ENCODE measurements at regions not wholly inside any gene's neighbourhood (a gene's known extent, or its start where the extent isn't known, plus 50 kb on each side); places are given as distances from the start of the nearest gene placed in this dataset.

GRCh38 chr12:124122722-124123121, 149.7 kb downstream of the ZNF664 start:
- H4K5ac ChIP-seq (ENCODE audit: insufficient read length, low read depth, low read length): no peak overlapping the region
- H2BK120ac ChIP-seq (replicated peaks; ENCODE audit: low read depth, low read length): peak overlapping the region; percentile 58
- no peaks in the 10 kb centered on the region for H3K9me3 ChIP-seq (ENCODE audit: insufficient read depth in 2 of 2, low read depth in 1 of 2, low read length in 1 of 2)
- H3K4me3 ChIP-seq (ENCODE audit: extremely low read depth in 1 of 4, insufficient read depth in 2 of 4, low read depth in 3 of 4, low read length in 4 of 4): no peak overlapping the region
- no peak overlapping the region for H2BK5ac ChIP-seq (ENCODE audit: low read depth, low read length)
- no peak overlapping the region for H4K8ac ChIP-seq (ENCODE audit: extremely low read depth, insufficient read depth, low read length)
- no peaks in the 10 kb centered on the region for H3K23me2 ChIP-seq (ENCODE audit: low read depth, low read length)
- no peak overlapping the region for H3K9ac ChIP-seq (replicated peaks in 1 of 4; ENCODE audit: extremely low read depth in 1 of 4, low read depth in 3 of 4, low read length in 3 of 4)
- H3K4me1 ChIP-seq (replicated peaks in 1 of 4; ENCODE audit: control insufficient read depth in 3 of 4, insufficient read depth in 4 of 4, low read length in 3 of 4): peaks cover 0 to 8% (median 0%) of the 10 kb centered on the region in 4 experiments; a peak in 3 of 7 replicates
- H4K91ac ChIP-seq (replicated peaks; ENCODE audit: insufficient read length, low read length): no peak overlapping the region
- no peak overlapping the region for H2AK5ac ChIP-seq (ENCODE audit: low read depth, low read length)
- H3K4me2 ChIP-seq (ENCODE audit: insufficient read depth in 1 of 2, low read depth in 2 of 2, low read length in 2 of 2): no peak overlapping the region
- H3K23ac ChIP-seq (ENCODE audit: insufficient read length): no peak overlapping the region
- DNase-seq (ENCODE audit: low read depth in 1 of 2, low spot score in 2 of 2) (no peak), FAIRE-seq (no peak)
- WGBS, 2 experiments (ENCODE audit: extremely low coverage in 1 of 2, insufficient coverage in 1 of 2, insufficient read length in 1 of 2, insufficient replicate concordance in 2 of 2, low coverage in 1 of 2, low lambda C conversion rate in 2 of 2, missing lambda C conversion rate in 1 of 2): 91% methylated on average over 9 of the region's 9 CpGs; no CpG with 5 or more reads in 1 of the 2 experiments
- H3K4ac ChIP-seq (replicated peaks; ENCODE audit: insufficient read length, low read depth, low read length): no peak overlapping the region
- no peaks in the 10 kb centered on the region for H4K20me1 ChIP-seq (replicated peaks in 1 of 2; ENCODE audit: control insufficient read depth in 1 of 2, insufficient read depth in 2 of 2, low read length in 2 of 2)
- no peaks in the 10 kb centered on the region; a peak in 1 of 8 replicates for H3K36me3 ChIP-seq (ENCODE audit: control insufficient read depth in 2 of 4, insufficient read depth in 4 of 4, low read length in 3 of 4)
- H2AFZ ChIP-seq (ENCODE audit: low read length): no peak overlapping the region
- H2BK20ac ChIP-seq (ENCODE audit: low read length): peak overlapping the region; percentile 61; the same call in 1 of the 2 replicates
- H3K14ac ChIP-seq (ENCODE audit: insufficient read length): no peak overlapping the region
- 0 out of 2 replicates have a peak overlapping the region, but pooled peaks have one; percentile 87 for H2BK12ac ChIP-seq (ENCODE audit: low read depth, low read length)
- H2BK15ac ChIP-seq (ENCODE audit: low read length): 0 out of 2 replicates have a peak overlapping the region, but pooled peaks have one; percentile 46
- no peaks in the 10 kb centered on the region for H3K79me1 ChIP-seq (ENCODE audit: low read depth, low read length)
- H3K27me3 ChIP-seq (replicated peaks in 1 of 4; ENCODE audit: control insufficient read depth in 3 of 4, extremely low read depth in 1 of 4, insufficient read depth in 3 of 4, low read length in 3 of 4): no peaks in the 10 kb centered on the region; a peak in 1 of 7 replicates
- no peak overlapping the region for H3K27ac ChIP-seq (ENCODE audit: low read depth, low read length)
- H3K56ac ChIP-seq (replicated peaks; ENCODE audit: insufficient read length, low read depth, low read length): no peak overlapping the region
- no peaks in the 10 kb centered on the region for H3K79me2 ChIP-seq (ENCODE audit: control insufficient read depth in 1 of 2, insufficient read depth in 2 of 2, low read length in 2 of 2)
- ChIA-PET POLR2A (ENCODE audit: partially characterized antibody) (interaction anchor here (2.0 kb wide), 1 partner anchor 18 kb away, joined by 6 read pairs; no protein-coding TSS in a partner anchor), CTCF (ENCODE audit: partially characterized antibody) (no interaction called here)
- peak overlapping the region; percentile 60; the same call in 1 of the 2 replicates for H3K18ac ChIP-seq (ENCODE audit: extremely low read depth, low read length)
